Mesendoderm (in vitro differentiated cells): ENCODE measurements at regions not wholly inside any gene's neighbourhood (a gene's known extent, or its start where the extent isn't known, plus 50 kb on each side); places are given as distances from the start of the nearest gene placed in this dataset.

ENCODE experiments used
- DNase-seq: peaks from one replicate; pipeline ENCODE4 v3.0.0; 2013
- H2AK5ac ChIP-seq: 2 replicates; pipeline ENCODE4 v1.6.1; 2013; ENCODE audit warnings: low read length, inconsistent platforms
- H2BK120ac ChIP-seq: 2 replicates; pipeline ENCODE4 v1.6.1; 2013; ENCODE audit warnings: low read depth, mild to moderate bottlenecking, low read length, moderate library complexity, mixed read lengths
- H2BK15ac ChIP-seq: replicated peaks from 2 replicates; pipeline ENCODE4 v1.6.1; 2013; ENCODE audit warnings: low read depth, mild to moderate bottlenecking, moderate library complexity
- H2BK5ac ChIP-seq: 2 replicates; pipeline ENCODE4 v1.6.1; 2013; ENCODE audit warnings: low read length, inconsistent platforms
- H3K18ac ChIP-seq: 2 replicates; pipeline ENCODE4 v1.6.1; 2013; ENCODE audit warnings: mild to moderate bottlenecking, low read length, mixed read lengths
- H3K23ac ChIP-seq: one replicate; pipeline ENCODE4 v1.6.1; 2013; ENCODE audit warnings: low read length
- H3K27ac ChIP-seq: 2 replicates; pipeline ENCODE4 v1.5.1; 2013; ENCODE audit warnings: low read depth, mild to moderate bottlenecking, inconsistent platforms, low read length, moderate library complexity
- H3K27me3 ChIP-seq: 2 replicates; pipeline ENCODE4 v1.6.1; 2013; ENCODE audit warnings: low read length, control low read depth, mild to moderate bottlenecking, inconsistent platforms; ENCODE audit not compliant: insufficient read depth, poor library complexity
- H3K36me3 ChIP-seq: 2 replicates; pipeline ENCODE4 v1.6.1; 2013; ENCODE audit warnings: low read length, inconsistent platforms; ENCODE audit not compliant: control insufficient read depth, insufficient read depth
- H3K4ac ChIP-seq: one replicate; pipeline ENCODE4 v1.6.1; 2013; ENCODE audit warnings: low read depth, mild to moderate bottlenecking, low read length, moderate library complexity
- H3K4me1 ChIP-seq: 2 replicates; pipeline ENCODE4 v1.6.1; 2013; ENCODE audit warnings: low read depth, low read length, inconsistent platforms; ENCODE audit not compliant: control insufficient read depth
- H3K4me2 ChIP-seq: 2 replicates; pipeline ENCODE4 v1.6.1; 2013; ENCODE audit warnings: low read length
- H3K4me3 ChIP-seq: 2 replicates; pipeline ENCODE4 v1.5.1; 2013; ENCODE audit warnings: mild to moderate bottlenecking, low read length
- H3K56ac ChIP-seq: one replicate; pipeline ENCODE4 v1.6.1; 2013; ENCODE audit warnings: low read length
- H3K79me1 ChIP-seq: 2 replicates; pipeline ENCODE4 v1.6.1; 2013; ENCODE audit warnings: low read length, inconsistent platforms
- H3K79me2 ChIP-seq: 2 replicates; pipeline ENCODE4 v1.6.1; 2013; ENCODE audit warnings: mild to moderate bottlenecking, low read length; ENCODE audit not compliant: control insufficient read depth, insufficient read depth
- H3K9ac ChIP-seq: 2 replicates; pipeline ENCODE4 v1.6.1; 2013; ENCODE audit warnings: low read length, inconsistent platforms
- H4K5ac ChIP-seq: one replicate; pipeline ENCODE4 v1.6.1; 2013; ENCODE audit warnings: low read length
- H4K8ac ChIP-seq: one replicate; pipeline ENCODE4 v1.6.1; 2013; ENCODE audit warnings: low read depth, mild to moderate bottlenecking, control low read depth, low read length, moderate library complexity
- WGBS: extraction: QIAGEN DNeasy Blood & Tissue Kit; methylation state at CpG from one replicate; pipeline ENCODE4 v1.1.7; 2013; ENCODE audit warnings: low lambda C conversion rate, missing lambda C conversion rate; ENCODE audit not compliant: insufficient coverage; ENCODE audit errors: extremely low coverage; 5-methylcytosine and 5-hydroxymethylcytosine counted together

DNA sequence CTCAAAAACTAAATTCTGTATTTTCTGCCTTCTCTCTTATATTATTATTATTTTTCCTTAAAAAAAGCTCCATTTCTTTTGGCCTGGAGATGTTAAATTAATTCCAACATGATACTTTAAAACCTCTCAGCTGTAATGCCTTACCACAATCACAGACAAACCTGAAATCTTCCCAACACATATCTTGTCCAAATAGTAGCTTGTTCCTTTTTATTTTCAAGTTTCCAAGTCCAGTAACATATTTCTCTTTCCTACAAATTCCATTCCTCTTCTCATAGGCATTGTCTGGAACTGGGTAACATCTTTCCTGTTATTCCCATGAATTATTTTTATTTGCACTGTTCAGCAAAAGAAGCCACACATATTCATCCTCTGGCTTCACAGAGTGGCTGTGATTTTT is 137.0 kb downstream of the SLITRK6 start:
- H2AK5ac ChIP-seq, result no peak overlapping the region
- H3K4ac ChIP-seq, result no peak overlapping the region
- no peak overlapping the region for H3K9ac ChIP-seq
- H3K4me3 ChIP-seq, result no peak overlapping the region
- no peak overlapping the region for H3K18ac ChIP-seq
- H4K8ac ChIP-seq, result no peak overlapping the region
- H3K4me2 ChIP-seq, result no peak overlapping the region
- H2BK120ac ChIP-seq, result no peak overlapping the region
- H3K56ac ChIP-seq, result no peak overlapping the region
- H3K4me1 ChIP-seq, result no peaks in the 10 kb centered on the region
- H2BK15ac ChIP-seq, result no peak overlapping the region
- H3K79me2 ChIP-seq, result no peaks in the 10 kb centered on the region
- H3K23ac ChIP-seq, result no peak overlapping the region
- no peaks in the 10 kb centered on the region for H3K36me3 ChIP-seq
- H3K27me3 ChIP-seq, result no peaks in the 10 kb centered on the region
- H2BK5ac ChIP-seq, result no peak overlapping the region
- no peak overlapping the region for H3K27ac ChIP-seq
- no peak for DNase-seq
- H3K79me1 ChIP-seq, result no peaks in the 10 kb centered on the region
- H4K5ac ChIP-seq, result no peak overlapping the region

DNA sequence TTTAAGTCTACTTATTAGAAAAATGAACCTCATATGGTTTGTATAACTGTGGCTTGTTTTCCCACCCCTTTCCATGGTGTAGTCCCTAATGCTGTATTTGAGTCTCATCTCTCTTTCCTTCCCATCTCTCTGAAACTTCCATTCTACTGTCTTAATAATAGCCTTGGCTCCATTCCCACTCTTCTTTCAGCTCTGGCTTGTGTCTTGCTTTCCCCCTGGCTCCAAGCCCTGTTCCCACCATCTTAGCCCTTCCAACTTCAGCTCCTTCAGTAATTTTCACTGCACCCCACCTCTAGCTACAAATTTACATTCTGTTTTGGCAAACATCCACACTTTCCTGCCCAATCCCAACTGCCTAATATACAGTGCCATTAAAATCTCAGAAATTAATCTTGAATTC is 137.5 kb downstream of the SLITRK6 start:
- no peak overlapping the region for H3K23ac ChIP-seq
- no peak overlapping the region for H4K5ac ChIP-seq
- H3K79me2 ChIP-seq, result no peaks in the 10 kb centered on the region
- no peaks in the 10 kb centered on the region for H3K36me3 ChIP-seq
- DNase-seq, result no peak
- no peak overlapping the region for H3K27ac ChIP-seq
- H3K4me1 ChIP-seq, result no peaks in the 10 kb centered on the region
- H3K56ac ChIP-seq, result no peak overlapping the region
- no peak overlapping the region for H3K18ac ChIP-seq
- no peak overlapping the region for H2BK120ac ChIP-seq
- H2AK5ac ChIP-seq, result no peak overlapping the region
- H4K8ac ChIP-seq, result no peak overlapping the region
- H3K9ac ChIP-seq, result no peak overlapping the region
- H2BK15ac ChIP-seq, result no peak overlapping the region
- no peak overlapping the region for H3K4me3 ChIP-seq
- H2BK5ac ChIP-seq, result no peak overlapping the region
- no peak overlapping the region for H3K4me2 ChIP-seq
- no peaks in the 10 kb centered on the region for H3K27me3 ChIP-seq
- no peak overlapping the region for H3K4ac ChIP-seq
- no peaks in the 10 kb centered on the region for H3K79me1 ChIP-seq

DNA sequence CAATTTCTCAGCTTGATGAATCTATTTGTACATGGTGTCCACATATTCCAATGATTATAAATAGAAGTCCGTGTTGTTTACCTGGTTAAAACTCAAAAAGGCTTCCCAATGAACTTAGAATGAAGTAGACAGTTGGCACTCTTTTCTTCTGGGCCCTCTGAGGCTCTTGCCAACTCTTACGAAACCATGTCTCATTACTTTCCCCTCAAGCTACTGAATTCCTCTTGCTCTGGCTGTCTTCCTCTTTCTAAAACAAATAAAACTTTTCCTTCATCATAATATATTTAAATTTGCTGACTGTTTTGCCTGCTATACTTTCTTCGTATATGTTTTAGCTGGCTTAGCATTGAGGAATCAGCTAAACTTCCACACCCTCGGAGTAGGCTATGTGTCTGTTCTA is 139.7 kb downstream of the SLITRK6 start:
- no peak overlapping the region for H2BK15ac ChIP-seq
- H3K4me3 ChIP-seq, result no peak overlapping the region
- H3K18ac ChIP-seq, result no peak overlapping the region
- no peak overlapping the region for H3K27ac ChIP-seq
- H4K5ac ChIP-seq, result no peak overlapping the region
- no peaks in the 10 kb centered on the region for H3K79me1 ChIP-seq
- no peak overlapping the region for H3K4me2 ChIP-seq
- H3K56ac ChIP-seq, result no peak overlapping the region
- no peaks in the 10 kb centered on the region for H3K27me3 ChIP-seq
- H3K79me2 ChIP-seq, result no peaks in the 10 kb centered on the region
- H3K23ac ChIP-seq, result no peak overlapping the region
- no peaks in the 10 kb centered on the region for H3K36me3 ChIP-seq
- H4K8ac ChIP-seq, result no peak overlapping the region
- no peak for DNase-seq
- WGBS, result no CpG with 5 or more reads among the region's 4 CpGs
- no peak overlapping the region for H3K9ac ChIP-seq
- no peak overlapping the region for H2AK5ac ChIP-seq
- no peak overlapping the region for H3K4ac ChIP-seq
- H2BK120ac ChIP-seq, result no peak overlapping the region
- no peak overlapping the region for H2BK5ac ChIP-seq
- H3K4me1 ChIP-seq, result no peaks in the 10 kb centered on the region

GRCh38 chr13:85657942-85658341 is 141.3 kb downstream of the SLITRK6 start:
- Histone ChIP-seq H2AK5ac (no peak overlapping the region), H2BK5ac (no peak overlapping the region), H3K56ac (no peak overlapping the region), H2BK15ac (no peak overlapping the region), H3K9ac (no peak overlapping the region), H3K27me3 (no peaks in the 10 kb centered on the region), H4K8ac (no peak overlapping the region), H3K4me3 (no peak overlapping the region), H2BK120ac (no peak overlapping the region), H4K5ac (no peak overlapping the region), H3K18ac (no peak overlapping the region), H3K27ac (no peak overlapping the region), H3K36me3 (no peaks in the 10 kb centered on the region), H3K79me2 (no peaks in the 10 kb centered on the region), H3K4me2 (no peak overlapping the region), H3K23ac (no peak overlapping the region), H3K4ac (no peak overlapping the region), H3K4me1 (no peaks in the 10 kb centered on the region), H3K79me1 (no peaks in the 10 kb centered on the region)
- DNase-seq, result no peak

- Histone ChIP-seq H3K4me2 (no peak overlapping the region), H3K4ac (no peak overlapping the region), H3K27me3 (no peaks in the 10 kb centered on the region), H3K36me3 (no peaks in the 10 kb centered on the region), H3K23ac (no peak overlapping the region), H3K79me1 (no peaks in the 10 kb centered on the region), H2BK15ac (no peak overlapping the region), H3K56ac (no peak overlapping the region), H3K18ac (no peak overlapping the region), H3K27ac (no peak overlapping the region), H3K79me2 (no peaks in the 10 kb centered on the region), H2BK5ac (no peak overlapping the region), H3K9ac (no peak overlapping the region), H2AK5ac (no peak overlapping the region), H3K4me3 (no peak overlapping the region), H2BK120ac (no peak overlapping the region), H4K8ac (no peak overlapping the region), H3K4me1 (no peaks in the 10 kb centered on the region), H4K5ac (no peak overlapping the region)
- no CpG with 5 or more reads among the region's 1 CpG for WGBS
- no peak for DNase-seq
Observed at GRCh38 chr13:85655040-85655439, 144.2 kb downstream of the SLITRK6 start.

- Histone ChIP-seq H3K27me3 (no peaks in the 10 kb centered on the region), H3K9ac (no peak overlapping the region)
- no CpG with 5 or more reads among the region's 2 CpGs for WGBS
Observed at GRCh38 chr13:85654227-85654626, 145.0 kb downstream of the SLITRK6 start.

More at GRCh38 chr13:85654227-85654626, 145.0 kb downstream of the SLITRK6 start:
- Histone ChIP-seq H3K79me1 (no peaks in the 10 kb centered on the region), H3K23ac (no peak overlapping the region), H4K5ac (no peak overlapping the region), H4K8ac (no peak overlapping the region), H3K79me2 (no peaks in the 10 kb centered on the region), H2BK120ac (no peak overlapping the region), H3K4me3 (no peak overlapping the region), H3K27ac (no peak overlapping the region), H3K4me1 (no peaks in the 10 kb centered on the region), H2AK5ac (no peak overlapping the region), H3K36me3 (no peaks in the 10 kb centered on the region), H3K56ac (no peak overlapping the region), H3K18ac (no peak overlapping the region), H2BK15ac (no peak overlapping the region), H2BK5ac (no peak overlapping the region), H3K4ac (no peak overlapping the region), H3K4me2 (no peak overlapping the region)
- peak; percentile 14 for DNase-seq
